Stimulated activated CD4-positive, alpha-beta T cell treated with anti-CD3 and anti-CD28 coated beads, Interleukin-15, amount 100 ng/mL, for 24 hours (primary cell): ENCODE measurements at regions not wholly inside any gene's neighbourhood (a gene's known extent, or its start where the extent isn't known, plus 50 kb on each side); places are given as distances from the start of the nearest gene placed in this dataset.

Source experiments
- DNase-seq: peaks from one replicate; pipeline ENCODE4 v3.0.0-alpha.2; 2020

DNA sequence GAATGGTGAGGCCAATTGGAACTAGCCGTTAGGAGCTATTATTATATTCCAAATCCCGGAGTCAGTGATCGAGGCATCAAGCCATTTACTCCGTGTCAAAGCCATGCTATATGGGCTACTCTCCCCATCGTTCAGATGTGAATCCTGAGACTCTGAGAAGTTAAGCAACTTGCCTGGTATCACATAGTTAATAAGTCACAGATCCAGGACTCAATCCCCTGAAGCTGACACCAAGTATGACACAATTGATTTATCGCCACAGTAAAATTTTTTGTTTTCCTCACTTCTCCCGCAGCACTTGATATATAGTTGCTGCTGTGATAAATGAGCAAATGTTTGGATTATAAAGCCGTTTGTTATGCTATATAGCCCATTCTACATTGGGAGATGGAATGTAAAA, 50.8 kb upstream of the TSHZ2 start:
- no peak for DNase-seq

DNA sequence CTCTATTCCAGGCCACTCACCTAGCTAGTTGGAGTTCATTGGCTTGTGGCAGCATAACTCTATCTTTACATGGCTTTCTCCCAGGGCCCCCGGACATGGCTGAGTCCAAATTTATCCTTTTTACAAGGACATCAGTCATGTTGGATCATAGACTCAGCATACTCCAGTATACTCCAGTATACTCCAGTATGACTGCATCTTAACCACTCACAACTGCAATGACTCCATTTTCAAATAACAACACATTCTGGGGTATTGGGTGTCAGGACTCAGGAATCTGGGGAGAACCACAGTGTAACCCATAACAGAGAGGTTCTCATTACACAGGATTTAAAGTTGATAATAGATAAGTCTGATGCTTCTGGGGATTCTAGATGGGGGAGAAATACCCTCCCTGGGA, 53.8 kb upstream of the TSHZ2 start:
- DNase-seq: no peak

DNA sequence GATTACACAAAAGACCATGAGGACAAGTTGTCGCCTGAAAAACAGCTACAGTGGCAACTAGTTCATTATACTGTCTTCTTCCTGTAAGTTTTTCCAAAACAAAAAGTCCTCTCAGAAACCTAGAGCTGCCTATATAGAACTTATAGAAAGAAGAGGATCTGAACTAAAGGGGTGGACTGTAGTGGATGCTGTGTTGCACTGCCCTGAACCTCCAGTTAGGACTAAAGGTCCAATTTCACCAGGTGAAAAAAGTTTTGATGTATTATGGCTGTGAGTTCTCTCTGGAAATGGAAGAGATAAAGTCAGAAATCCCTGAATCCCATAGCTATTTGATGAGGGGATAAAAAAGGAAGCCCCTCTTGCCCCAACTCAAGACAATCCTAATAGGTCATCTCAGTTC, 56.6 kb upstream of the TSHZ2 start:
- no peak for DNase-seq

DNA sequence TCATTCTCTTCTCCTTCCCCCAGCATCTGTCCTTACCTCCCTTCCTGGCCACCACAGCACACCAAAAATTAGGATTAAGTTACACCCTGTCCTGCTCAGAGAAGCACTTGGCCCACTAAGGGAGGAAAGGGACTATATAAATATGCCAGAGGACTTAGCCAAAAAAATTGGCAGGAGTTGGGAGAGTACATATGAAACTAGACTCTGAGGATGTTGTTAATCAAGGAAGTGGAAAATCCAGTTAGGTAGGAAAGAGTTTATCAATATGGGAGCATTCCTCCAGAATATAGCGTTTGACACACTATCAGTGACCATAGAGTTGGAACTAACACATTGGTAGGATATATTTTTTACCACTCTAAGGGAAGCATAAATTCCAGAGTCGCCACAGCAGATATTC, 57.3 kb upstream of the TSHZ2 start:
- DNase-seq: no peak

DNA sequence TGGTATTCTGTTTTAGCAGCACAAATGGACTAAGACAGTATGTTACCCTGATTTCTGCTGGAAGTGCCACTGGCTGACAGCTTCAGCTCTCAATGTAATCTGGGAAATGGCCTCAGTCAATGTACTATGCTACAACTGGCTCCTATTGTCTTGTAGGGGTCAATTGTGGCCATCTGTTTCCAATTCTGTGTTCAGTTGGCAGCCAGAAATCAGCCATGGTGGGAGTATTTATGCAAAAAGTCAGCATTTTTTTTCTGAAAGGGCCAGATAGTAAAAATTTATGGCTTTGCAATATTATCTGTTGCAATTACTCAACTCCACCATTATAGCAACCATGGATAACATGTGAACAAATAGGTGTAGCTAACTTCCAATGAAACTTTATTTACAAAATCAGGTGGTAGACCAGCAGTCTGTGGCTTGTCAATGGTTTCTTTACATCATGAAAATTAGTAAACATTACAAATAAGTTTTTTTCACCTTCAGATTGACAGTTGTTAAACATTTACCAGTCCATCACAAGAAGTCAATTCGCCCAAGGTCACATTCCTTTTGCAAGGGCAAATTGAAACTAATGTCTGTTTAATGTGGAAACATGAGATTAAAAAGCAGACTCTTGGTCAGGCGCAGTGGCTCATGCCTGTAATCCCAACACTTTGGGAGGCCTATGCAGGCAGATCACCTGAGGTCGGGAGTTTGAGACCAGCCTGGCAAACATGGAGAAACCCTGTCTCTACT, 58.3 kb upstream of the TSHZ2 start:
- no peak for DNase-seq

DNA sequence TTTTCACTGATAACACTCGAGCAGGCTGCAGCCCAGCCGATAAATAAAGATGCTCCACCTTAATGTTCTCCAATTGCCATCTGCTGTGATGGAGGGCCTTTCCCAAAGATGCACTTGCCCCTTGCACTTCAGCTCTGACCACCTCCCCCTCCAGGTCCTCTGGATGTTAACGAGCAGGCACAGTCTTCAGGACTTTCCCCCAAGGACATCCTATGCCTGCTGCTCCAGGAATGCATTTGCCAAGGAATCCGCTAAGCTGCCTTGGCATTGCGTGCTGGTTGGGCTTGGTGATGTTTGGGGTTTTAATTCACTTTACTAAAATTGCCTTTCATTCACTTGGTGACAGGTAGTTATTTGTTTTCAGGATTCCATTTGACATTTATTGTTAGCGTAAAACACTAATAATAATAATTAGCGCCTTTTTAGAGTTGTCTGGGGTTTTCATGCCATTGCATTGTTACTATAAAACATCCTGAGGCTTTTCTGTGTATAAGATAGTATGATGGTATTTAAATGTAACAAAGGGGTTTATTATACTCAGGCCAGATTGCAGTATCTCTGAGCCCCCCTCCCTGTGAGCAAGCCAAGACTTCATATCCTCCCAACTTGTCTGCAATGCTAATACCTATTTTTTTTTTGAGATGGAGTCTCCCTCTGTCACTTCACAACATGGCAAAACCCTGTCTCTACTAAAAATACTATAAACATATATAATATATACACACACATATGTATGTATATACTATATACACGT, 66.7 kb upstream of the TSHZ2 start:
- DNase-seq: no peak

DNA sequence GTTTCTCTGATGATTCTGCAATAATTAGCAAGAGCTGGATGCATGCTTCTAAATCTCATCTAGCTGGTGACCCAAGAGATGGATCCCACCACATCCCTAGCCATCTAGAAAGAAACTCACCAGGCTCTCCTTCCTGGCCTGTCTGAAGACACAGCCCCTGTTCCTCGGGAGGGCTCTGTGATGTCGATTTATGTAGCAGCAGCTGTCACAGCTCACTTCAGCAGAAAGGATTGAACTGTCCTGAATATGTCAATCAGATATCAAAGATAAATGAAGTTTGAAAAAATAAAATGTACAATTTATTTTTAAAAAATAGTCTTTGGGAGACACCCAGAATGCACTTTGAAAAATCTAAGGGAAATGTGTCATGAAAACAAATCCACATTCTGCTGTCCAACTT, 67.3 kb upstream of the TSHZ2 start:
- DNase-seq: no peak

DNA sequence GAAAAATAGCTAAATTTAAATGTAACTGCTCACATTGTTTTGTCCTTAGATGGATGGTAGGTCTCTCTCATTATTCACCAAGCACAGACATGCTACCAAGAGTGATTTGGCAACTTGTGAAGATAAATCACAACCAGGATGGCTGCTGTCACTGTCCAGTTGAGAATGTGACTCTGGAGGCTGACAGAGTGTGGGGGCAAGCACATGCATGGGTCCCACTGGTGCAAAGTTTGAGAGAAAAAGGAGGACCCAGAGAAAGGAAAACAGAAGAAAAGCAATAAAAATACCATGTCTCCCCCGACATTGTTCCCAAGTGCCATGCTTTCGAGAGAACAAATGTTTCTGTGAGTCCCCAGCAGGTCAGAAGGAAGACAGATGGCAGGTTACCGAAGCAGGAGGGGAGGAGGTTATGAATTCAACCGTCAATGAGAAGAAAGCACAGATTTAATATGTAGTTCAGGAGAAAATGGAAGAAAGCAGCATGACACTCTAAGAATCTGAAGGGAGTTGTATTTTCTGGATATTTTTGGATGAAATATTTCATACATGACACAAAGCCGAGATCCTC, 73.0 kb upstream of the TSHZ2 start:
- no peak for DNase-seq

DNA sequence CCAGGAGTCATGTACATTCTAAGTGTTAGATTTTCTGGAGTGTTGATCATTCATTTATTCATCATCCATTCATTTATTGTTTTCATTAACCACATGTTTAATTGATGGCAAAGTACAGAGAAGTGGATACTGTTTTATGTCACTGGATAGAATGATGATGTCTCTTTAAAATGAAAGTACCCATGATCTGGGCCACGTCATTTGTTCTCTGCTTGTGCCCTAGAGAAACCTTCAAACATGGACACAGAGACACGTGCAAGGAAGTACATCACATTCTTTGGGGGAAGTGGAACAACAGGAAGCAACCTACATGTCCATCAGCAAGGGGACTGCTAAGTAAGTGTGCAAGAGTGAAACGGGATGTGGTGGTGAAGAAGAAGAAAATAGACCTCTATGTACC, 75.8 kb upstream of the TSHZ2 start:
- no peak for DNase-seq

DNA sequence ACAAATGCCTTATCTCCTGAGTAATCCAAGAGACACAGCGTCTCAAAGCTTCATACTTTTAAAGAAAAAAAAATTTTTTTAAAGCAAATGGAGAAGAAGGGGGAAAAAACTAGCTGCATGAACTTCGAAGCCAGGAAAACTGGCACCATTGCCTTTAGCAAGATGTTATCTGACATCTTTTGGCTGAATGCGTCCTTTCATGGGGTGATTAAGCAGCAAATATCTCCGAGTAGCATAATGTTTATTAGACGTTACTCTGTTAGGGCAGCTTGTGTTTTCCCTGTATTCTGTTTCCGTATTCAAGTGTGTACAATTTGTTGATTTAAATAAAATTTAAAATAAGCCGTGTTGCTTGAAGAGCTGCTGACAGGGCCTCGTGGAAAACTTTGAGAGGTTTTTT, 76.5 kb upstream of the TSHZ2 start:
- DNase-seq: no peak

DNA sequence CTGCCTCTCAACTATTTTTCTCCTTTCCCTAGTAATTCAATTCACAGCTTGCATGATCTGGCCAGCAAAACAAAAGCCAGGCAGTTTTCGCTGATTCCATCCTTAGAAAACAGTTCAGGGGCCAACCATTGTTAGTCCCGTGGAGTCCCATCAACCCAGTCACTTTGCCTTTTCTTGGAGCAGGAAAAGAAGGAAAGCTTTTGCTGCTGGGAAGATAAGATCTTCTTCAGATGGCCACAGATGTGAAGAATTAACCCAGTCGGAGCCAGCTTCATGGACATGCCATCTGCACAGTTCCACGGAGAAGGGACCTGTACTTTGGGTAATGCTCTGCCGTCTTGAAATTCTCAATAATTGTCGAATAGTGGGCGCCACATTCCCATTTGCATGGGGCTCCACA, 76.9 kb upstream of the TSHZ2 start:
- DNase-seq: no peak

DNA sequence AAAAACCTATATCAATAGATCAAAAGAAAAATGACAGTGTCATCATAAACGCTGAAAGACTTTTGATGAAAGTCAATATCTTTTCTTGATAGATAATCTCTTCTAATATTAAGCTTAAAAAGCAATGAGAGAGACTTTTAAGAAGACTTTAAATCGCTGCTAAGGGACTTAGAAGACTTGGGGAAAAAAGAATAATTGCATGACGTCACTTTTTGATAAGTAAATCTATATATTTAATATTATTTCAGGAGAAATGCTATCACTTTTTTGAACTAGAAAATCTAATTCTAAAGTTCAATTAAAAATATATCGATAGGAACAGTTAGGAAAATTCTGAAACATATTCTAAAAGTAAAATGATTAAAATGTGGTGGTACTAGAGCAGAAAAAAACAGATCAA, 78.7 kb upstream of the TSHZ2 start:
- DNase-seq: no peak

DNA sequence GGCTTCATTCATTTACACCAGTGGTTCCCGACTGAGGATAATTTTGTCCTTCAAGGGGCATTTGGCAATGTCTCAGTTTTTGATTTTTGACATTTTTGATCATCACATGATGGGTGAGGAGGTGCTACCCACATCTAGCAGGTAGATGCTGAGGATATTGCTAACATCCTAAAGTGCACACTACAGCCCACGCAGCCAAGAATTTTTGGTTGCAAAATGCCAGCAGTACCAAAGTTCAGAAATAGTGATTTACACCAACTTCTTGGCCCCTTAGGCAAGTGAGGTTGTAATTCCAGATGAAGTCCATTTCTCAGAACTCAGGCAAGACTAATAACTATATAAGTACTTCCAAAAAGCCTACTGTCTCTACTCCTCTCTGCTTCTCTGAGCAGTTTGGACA, 80.1 kb upstream of the TSHZ2 start:
- no peak for DNase-seq

DNA sequence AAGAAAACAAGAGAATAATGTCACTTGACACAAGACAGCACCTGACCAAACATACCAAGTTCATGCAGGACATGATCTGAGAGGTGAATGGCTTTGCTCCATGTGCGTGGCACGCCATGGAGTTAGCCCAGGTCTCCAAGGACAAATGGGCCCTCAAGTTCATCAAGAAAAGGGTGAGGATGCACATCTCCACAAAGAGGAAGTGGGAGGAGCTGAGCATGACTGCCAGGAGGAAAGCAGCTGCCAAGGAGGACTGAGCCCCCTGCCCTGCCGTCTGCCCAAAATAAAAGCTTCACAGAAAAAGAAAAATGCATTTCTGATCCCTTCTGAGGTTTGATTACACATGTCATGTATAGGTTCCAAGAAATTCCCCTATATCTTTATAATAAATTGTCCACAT, 82.0 kb upstream of the TSHZ2 start:
- DNase-seq: no peak

DNA sequence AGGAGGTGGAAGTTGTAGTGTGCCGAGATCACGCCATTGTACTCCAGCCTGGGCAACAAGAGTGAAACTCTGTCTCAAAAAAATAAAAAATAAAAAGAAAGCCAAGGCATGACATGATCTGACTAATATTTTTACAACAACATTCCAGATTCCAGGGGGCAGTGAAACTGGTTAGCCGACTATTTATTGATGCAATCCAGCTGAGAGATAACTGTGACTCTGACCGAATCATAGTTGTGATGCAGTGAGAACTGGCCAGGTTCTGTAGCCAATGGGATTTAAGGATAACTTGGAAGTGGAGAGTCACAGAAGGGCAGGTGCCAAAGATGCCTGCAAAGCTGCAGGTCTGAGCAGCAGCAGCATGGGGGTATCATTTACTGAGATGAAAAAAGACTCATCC, 82.9 kb upstream of the TSHZ2 start:
- no peak for DNase-seq

DNA sequence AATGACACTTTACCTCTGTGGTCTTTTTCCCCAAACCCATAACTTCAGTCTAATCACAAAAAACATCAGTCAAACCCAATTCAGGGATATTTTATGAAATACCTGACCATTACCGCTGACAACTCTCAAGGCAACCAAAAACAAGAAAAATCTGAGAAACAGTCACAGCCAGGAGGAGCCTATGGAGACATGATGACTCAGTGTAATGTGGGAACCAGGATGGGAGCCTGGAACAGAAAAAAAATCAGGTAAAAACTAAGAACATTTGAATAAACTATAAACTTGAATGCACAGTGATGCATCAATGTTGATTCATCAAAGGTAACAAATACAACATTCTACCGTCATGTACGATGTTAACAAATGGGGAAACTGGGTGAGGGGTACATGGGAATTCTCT, 84.1 kb upstream of the TSHZ2 start:
- no peak for DNase-seq

DNA sequence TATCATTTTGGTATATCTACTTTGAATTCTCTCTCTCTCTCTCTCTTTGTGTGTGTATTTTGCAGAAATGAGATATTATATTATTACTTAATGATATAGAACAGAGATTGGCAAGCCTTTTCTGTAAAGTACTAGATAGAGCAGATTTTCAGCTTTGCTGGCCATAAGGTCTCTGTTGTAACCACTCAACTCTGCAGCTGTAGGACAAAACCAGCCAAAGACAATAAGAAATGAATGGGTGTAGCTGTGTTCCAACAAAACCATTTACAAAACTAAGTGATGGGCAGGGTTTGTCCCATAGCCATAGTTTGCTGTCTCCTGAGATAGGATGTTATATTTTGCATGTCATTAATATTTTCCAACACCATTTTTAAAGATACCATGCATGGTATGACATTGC, 91.2 kb upstream of the TSHZ2 start:
- DNase-seq: no peak

DNA sequence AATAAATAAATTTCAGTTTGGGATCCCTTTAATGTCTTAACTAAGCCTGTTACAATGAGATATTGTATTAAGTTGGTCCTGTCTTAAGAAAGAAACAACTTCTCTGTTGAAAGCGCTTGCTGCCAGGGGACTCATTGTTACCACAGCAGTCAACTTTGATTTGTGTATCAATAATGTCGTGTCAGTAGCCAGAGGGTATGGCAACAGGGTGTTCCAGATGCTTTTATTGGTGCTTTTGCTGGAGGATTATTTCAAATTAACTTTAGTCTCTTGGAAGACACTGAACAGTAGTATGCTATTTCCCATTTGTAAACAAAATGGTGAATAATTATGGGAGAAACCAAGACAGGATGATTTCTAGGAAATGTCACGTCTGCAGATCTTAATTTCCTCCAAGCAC, 91.9 kb upstream of the TSHZ2 start:
- DNase-seq: no peak

DNA sequence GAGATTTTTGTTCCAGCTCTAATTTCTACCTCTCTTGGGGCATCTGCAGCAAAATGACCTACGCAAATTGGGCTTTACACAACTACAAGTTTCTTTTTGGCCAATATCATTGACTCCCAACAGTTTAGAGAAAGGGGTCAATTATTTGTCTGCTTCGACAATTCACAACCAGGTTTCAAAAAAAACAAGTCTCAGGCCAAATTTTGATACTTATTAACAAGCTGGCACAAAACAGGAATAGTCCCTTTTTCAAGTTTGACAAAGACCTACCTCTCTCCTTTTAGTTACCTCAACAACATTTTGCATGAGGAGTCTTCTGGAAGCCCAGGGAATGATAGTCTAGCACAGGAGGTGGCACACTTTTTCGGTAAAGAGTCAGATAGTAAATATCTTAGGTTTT, 97.9 kb upstream of the TSHZ2 start:
- DNase-seq: no peak

DNA sequence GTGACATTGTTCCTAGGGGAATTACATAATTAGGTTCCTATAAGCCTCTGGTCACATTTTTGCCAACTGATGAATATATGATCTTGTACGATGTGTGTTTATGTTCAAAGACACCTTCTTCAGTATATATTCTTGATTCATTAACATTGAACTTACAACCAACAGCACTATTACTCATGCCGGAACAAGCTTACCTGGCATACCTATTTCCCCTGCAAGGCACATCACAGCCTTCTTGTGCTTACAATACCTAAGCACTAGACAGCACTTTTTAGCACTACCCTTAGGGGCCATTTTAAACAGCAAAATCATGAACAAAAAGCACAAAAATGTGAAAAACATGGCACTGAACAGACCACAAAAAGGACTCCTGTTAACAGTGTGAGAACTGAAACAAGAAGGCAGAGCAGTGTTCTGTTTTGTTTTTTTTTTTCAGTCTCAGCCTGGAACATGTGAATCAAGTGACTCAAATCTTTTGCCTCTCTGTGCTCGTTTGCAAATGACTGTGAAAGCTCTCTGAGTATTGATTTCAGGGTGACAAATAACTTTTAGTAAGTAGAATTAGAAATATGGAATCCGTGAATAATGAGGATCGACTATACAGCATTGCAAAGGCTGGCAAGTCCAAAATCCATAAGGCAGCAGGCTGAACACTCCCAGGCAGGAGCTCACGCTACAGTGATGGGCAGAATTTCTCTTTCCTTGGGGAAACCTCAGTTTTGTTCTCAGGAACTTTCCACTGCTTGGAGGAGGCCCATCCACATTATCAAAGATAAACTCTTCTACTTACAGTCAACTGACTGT, 102.3 kb upstream of the TSHZ2 start:
- DNase-seq: no peak

DNA sequence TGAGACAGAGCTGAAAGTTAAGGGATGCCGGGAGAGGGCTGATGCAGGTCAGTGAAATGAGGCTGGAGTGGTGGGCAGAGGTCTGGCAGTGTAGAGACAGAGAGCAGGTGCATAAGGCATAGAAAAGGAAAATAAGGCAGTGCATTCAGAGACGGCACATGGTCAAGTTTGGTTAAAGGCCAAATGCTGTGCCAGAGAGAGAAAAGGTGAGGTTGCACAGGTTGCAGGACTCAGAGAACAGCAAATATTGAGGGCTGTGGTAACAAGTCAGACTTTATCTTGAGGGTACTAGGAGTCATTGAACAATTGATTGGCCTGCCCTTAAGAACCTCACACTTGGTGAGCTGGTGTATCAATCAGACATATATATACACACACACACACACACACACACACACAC, 102.9 kb upstream of the TSHZ2 start:
- DNase-seq: no peak

DNA sequence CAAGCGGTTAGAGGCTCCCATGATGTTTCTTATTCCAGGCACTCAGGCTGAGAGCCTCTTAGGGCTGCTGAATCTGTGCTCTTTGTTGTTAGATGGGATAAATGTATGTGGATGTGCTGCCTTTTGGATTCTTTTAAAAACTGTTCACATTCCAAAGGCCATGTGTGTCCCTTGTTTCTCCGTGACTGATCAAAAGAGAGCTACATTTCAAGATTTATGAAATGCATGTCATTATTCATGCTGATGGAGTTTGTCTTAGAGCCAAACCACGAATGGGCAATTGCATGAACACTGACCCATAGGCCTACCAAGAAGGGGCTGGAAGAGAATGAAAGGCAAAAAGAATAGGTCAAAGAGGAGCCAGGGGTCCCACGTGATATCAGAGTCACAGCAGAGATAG, 104.9 kb upstream of the TSHZ2 start:
- no peak for DNase-seq

DNA sequence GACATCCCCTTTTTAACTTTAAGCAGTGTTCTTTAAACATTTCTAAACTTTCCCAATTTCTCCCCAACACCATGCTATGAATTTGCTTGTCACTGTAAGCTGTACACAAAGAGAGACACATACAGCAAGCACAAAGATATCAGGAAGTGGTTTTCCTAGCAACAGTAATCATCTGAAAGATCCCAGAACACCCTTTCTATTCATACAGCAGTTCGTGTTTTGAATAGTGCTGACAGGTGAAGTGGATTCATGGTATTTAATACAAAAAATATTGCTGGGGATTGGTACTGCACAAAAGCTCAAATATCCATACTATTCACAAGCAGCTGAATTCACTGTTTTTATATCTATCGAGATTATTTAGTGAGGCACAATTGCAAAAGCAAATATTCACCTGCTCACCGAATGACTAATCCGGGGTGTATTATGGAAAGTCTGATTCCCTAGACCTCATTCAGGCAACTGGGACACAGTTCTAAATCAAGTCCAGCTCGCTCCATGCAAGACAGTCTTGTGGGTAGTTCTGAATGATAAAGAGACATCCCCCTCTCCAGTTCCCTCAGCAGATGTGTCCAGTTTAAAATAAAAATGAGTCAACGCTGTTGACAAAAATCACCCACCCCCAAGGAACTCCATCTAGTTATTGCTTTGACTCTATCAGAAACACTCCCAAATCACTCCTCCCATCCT, 107.1 kb upstream of the TSHZ2 start:
- DNase-seq: no peak
